ENCODE measurements at regions not wholly inside any gene's neighbourhood (a gene's known extent, or its start where the extent isn't known, plus 50 kb on each side); places are given as distances from the start of the nearest gene placed in this dataset.

DNA sequence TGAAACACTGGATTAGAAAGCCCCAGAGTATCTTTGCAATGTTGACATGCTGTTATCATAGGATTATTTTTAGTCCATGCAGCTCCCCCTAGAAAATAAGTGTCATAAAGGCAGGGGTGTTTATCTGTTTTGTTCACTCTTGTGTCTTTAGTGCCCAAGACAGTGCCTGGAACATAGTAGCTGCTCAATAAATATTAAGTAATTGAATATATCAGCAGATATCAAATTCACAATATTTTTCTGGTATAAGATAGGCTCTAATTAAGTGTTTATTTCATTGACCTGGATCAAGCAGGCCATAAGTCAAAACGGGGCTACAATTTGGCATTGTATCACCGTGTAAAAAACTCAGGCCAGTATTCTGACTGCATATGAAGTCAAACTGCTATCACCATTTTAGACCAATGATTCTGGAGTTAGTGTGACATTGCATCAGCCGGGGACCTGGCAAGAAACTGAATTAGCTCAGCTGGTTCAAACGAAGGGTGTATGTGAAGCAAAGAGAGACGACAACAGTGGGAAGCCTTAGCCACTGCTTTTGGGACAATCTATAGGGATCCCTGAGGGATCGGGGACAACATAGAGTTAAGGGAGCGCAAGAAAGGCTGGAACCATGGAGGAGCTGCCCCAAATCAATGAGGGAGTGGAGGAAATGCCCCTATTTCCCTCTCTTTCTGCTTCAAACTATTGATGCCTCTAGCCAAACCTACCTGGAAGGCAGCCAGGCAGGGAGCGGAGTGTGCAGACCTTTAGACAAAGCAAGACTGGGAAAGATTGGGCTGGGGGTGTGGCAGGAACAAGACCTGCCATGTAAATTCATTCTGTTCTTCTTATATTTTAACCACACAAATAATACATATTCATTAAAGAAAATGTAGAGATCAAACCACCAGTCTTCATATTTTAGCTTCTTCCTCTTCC is 112.2 kb downstream of the PLEKHG1 start:
- peak; percentile 70 for DNase-seq (ENCODE audit: low spot score)

- DNase-seq (ENCODE audit: low spot score): no peak
Observed at GRCh38 chr6:150712505-150713252, 113.0 kb downstream of the PLEKHG1 start.

DNA sequence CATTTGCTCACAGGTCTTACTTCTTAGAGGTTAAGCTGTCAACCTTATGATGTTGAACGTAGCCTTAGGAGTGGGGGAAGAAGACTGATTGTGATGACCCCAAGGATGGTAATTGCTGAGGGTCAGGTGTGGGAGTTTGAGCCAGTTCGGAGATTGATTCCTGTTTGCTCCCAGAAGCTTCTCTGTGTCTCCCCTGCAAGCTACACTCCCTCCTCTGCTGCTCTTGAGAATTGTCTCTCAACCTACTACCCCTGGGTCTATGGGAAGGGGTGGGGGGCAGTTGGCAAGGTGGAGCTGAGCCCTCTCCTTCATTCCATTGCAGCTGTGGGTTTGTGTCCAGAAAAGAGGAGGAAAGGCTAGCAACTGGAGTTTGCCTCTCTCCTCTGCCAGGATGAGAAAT is 113.8 kb downstream of the PLEKHG1 start:
- no peak for DNase-seq (ENCODE audit: low spot score)

- no peak for DNase-seq (ENCODE audit: low spot score)
Observed at GRCh38 chr6:150713931-150714330, 114.2 kb downstream of the PLEKHG1 start.

DNA sequence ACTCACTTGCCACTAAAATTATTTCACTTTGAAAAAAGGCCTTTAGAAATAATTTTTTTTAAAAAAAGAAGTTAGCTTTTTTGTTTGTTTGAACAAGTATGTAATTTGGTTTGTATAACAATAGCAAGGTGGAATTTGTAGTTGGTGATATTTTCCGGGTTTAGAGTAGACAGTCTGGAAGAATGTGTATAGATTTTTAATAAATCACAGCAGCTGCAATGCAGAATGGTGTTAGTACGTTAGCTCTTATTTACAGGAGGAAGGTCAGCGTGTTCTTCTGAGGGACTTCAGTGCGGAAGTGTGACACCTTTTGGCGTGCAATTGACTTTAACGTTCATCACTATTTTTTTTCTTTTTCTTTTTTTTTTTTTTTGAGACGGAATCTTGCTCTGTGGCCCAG is 115.4 kb downstream of the PLEKHG1 start:
- no peak for DNase-seq (ENCODE audit: low spot score)

DNA sequence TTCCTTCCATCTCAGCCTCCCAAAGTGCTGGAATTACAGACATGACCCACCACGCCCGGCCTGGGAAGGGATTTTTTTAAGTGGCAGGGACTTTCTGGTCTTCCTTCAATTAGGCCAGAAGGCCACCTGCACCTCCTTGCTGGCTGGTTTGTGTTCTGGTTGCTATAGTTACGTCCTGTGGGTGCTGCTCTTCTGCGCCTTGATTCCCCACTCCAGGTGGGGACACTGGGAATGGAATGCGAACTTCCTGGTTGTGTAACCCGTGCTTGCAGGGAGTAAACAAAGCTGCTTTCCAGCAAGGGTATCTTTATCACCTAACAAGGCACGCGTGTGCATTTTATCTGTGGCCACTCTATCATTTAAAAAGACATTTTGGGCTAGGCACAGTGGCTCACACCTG is 117.7 kb downstream of the PLEKHG1 start:
- no peak for DNase-seq (ENCODE audit: low spot score)

- no peak for DNase-seq (ENCODE audit: low spot score)
Observed at GRCh38 chr6:150719099-150719766, 119.5 kb downstream of the PLEKHG1 start.

DNA sequence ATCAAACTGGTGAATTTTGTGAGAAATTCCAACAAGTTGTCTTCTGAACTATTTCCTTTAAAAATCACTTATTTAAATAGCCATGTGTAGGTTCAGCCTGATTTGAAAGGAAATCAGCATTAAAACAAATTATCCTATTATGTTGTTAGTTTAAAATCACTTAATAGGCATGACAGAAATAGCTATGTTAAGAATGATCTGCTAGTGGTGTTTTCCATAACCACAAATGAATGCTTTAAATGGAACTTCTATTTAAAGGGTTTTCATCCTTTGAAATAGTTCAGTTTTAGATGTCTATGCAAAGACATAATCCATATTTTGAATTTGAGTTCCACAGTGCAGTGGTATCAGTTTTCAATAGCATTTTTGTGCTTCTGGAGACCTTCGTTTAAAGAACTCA is 120.1 kb downstream of the PLEKHG1 start:
- no peak for DNase-seq (ENCODE audit: low spot score)

DNA sequence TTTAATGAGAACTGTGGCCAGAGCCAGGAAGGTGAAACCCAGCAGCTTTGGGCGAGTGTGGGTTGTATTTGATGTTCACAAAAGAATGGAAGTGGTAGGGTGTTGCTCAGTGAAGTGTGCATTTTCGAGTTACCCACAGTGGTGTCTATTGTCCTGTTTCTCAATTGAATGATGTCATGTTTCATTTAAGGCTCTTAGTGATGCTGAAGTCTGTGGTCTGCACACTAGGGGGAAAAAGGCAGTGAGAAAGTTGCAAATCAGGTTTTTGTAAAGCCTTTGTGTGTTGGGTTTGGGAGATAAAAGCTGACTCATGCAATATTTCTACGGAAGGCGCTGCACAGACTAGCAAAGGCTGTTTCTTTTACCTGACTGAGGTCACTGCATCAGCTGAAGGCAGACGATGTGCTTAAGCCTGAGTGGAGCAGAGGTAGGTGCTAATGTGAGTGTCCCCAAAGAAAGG is 121.1 kb downstream of the PLEKHG1 start:
- no peak for DNase-seq (ENCODE audit: low spot score)

GRCh38 chr6:150721418-150722266 is 122.0 kb downstream of the PLEKHG1 start:
- DNase-seq (ENCODE audit: low spot score): no peak

DNA sequence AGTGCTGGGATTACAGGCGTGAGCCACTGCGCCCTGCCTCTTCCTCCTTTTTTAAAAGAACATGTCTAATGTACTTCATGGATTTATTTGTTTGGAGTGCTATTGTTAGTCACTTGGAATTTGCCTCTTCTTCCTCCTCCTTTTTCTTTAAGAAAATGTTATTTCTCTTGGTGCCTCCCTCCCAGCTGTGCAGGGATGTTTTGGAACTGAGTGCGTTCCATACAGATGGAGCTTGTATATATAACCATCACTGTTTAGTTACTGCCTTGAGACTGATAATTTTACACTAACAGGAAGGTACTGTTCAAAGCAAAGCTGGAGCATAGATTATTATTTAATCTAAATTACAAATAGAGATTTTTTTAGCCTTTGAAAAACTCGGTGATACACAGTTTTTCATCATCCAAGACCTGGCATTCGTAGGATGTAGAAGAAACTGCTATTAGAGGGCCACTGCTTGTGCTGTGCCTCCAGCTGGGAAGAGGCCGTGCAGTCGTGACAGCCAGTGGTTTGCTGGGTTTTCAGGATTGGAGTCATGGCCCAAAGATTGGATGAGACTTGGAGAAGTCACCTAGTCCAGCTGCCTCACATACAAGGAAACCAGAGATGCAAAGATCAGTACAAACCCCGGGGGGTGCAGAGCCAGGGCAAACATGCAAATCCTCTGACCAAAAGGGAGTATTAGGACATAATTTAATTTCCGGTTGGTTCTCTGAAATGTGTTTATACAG is 123.1 kb downstream of the PLEKHG1 start:
- no peak for DNase-seq (ENCODE audit: low spot score)

DNA sequence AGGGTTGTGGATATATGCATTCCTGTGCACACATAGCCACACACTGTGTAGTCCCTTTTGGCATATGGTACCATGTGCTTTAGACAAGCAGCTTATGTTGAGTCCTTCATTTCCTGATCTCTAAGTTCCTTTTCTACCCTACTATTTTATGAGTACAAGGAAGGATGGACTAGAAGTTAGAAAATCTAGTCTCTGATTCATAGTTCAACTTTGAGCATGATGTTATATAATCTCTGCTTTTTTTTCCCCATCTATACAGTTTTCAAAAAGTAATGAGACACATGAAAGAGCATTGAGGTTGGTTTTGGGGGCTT is 123.6 kb downstream of the PLEKHG1 start:
- no peak for DNase-seq (ENCODE audit: low spot score)

DNA sequence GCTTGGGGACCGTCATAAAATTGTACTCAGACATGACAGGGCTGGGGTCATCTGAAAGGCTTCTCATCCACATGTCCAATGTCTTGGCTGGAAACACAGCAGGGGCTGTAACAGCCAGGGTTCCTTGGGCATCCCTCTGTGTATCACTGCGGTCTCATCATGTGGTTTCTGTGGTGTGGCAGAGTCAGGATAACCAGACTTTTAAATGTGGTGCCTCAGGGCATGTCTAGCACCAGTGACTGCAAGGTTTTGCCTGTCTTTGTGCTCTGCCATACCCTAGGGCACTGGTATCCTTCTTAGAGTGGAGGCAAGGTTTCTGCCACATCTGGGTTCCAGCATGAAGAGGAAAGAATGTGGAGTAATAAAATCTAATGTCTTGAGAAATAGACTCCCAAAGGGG is 124.2 kb downstream of the PLEKHG1 start:
- no peak for DNase-seq (ENCODE audit: low spot score)

GRCh38 chr6:150725795-150726194 is 126.1 kb downstream of the PLEKHG1 start:
- DNase-seq (ENCODE audit: low spot score): no peak

DNA sequence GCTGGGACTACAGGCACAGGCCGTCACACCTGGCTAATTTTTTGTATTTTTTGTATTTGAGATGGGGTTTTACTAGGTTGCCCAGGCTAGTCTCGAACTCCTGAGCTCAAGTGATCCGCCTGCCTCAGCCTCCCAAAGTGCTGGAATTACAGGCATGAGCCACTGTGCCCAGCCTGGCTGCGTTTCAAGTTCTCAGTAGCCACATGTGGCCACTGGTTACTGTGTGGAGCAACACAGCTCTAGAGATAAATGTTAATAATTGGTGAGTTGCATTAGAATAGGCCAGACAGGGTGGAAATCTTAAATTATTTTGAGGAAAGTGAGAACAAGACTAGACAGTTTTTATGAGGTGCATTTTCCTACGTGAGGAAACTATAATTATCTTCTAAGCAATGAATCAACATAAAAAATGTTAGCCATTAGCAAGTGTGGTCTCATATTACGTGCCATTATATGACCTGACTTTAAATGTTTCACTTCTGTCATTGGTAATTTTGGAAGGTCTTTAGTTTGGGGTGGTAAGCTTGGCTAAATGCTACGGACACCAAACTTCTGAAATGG is 129.6 kb downstream of the PLEKHG1 start:
- DNase-seq (ENCODE audit: low spot score): no peak

DNA sequence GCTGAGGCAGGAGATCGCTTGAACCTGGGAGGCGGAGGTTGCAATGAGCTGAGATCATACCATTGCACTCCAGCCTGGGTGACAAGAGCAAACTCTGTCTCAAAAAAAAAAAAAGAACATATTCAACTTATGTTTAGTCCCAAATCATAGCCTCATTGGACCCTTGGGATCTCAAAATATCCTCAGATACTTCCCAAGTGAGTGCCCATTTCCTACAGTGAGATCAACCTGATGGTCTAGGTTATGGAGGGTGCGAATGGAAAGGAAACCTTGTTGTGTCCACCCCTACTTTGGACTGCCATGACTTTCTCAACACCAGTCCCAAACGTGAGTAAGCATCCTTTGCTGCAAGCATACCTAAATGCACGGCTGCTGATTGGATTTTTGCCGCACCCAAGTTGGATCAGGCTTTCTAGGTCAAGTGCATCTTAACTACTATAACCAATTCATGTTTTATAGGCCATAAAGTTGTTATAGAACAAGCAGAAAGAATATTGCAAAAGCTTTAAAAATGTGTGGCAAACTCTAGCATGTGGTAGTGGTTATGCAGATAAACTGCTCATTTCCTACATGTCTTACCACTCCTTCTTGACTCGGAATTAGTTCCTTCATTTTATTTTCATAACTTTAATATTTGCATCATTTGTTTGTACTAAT is 131.2 kb downstream of the PLEKHG1 start:
- no peak for DNase-seq (ENCODE audit: low spot score)

GRCh38 chr6:150732765-150733539 is 132.6 kb upstream of the MTHFD1L start:
- DNase-seq (ENCODE audit: low spot score): no peak

GRCh38 chr6:150733726-150734125 is 131.8 kb upstream of the MTHFD1L start:
- DNase-seq (ENCODE audit: low spot score): no peak

- no peak for DNase-seq (ENCODE audit: low spot score)
Observed at GRCh38 chr6:150734235-150734634, 131.3 kb upstream of the MTHFD1L start.
